Choroid plexus epithelial cell (primary cell): ENCODE measurements at regions not wholly inside any gene's neighbourhood (a gene's known extent, or its start where the extent isn't known, plus 50 kb on each side); places are given as distances from the start of the nearest gene placed in this dataset.
"Not testable (repeated sequence)": the region's sequence is repeated elsewhere in the genome, so short reads cannot be mapped to it uniquely, and the experiment has no call there.

ENCODE experiments used
- DNase-seq: peaks from one replicate; pipeline ENCODE4 v3.0.0-alpha.2; 2010; ENCODE audit warnings: low read depth
- H3K4me3 ChIP-seq: 2 replicates; pipeline ENCODE4 v1.5.1; 2011; ENCODE audit warnings: low read depth, mild to moderate bottlenecking, control low read depth, low read length, moderate library complexity
- TF ChIP-seq, protein P1 (sequence below): conservative IDR thresholded peaks from 2 replicates; pipeline ENCODE4 v1.5.1; 2011; ENCODE audit warnings: low read depth, mild to moderate bottlenecking, control low read depth, inconsistent platforms, low read length, moderate library complexity

DNA sequence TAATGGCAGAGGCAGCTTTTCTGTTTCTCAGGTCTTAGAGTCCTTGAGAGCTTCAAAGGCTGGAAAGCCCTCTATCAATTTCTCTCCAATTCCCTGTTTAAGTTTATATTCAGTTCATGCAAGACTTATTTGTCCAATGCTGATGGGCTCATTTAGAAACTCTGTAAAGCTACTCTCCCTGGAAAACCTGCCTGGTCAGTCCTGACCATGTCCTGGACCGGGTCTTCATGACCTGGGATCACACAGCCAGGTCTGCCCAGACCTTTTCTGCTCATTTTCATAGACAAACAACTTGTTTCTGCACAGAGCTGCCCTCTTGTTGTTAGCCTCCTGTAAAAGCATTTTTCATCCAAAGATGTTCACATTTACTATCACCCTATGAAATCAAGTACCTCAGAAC lies 85.4 kb upstream of the TBCA start:
- H3K4me3 ChIP-seq: no peak overlapping the region
- no peak for DNase-seq
- TF ChIP-seq, protein P1, sequence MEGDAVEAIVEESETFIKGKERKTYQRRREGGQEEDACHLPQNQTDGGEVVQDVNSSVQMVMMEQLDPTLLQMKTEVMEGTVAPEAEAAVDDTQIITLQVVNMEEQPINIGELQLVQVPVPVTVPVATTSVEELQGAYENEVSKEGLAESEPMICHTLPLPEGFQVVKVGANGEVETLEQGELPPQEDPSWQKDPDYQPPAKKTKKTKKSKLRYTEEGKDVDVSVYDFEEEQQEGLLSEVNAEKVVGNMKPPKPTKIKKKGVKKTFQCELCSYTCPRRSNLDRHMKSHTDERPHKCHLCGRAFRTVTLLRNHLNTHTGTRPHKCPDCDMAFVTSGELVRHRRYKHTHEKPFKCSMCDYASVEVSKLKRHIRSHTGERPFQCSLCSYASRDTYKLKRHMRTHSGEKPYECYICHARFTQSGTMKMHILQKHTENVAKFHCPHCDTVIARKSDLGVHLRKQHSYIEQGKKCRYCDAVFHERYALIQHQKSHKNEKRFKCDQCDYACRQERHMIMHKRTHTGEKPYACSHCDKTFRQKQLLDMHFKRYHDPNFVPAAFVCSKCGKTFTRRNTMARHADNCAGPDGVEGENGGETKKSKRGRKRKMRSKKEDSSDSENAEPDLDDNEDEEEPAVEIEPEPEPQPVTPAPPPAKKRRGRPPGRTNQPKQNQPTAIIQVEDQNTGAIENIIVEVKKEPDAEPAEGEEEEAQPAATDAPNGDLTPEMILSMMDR: no peak

DNA sequence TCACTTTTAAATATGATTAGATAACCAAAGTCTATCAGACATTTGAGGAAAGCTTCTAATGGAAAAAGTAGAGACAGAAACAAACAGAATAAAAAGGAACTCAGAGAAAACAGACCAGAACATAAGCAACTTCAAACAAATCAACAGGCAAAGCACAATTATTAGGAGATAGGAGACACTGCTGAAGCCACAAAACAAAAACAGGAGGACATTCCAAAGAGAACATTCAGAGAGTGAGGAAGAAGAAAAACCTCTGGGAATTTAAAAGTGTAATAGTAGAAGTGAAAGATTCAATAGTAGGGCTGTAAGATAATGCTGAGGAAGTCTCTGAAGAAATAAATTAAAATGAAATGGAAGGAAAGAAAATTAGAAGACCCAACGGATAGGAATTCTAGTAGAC lies 83.2 kb upstream of the TBCA start:
- no peak overlapping the region for H3K4me3 ChIP-seq
- TF ChIP-seq, protein P1: no peak
- DNase-seq: no peak

- not testable (repeated sequence) for DNase-seq, H3K4me3 ChIP-seq
These were observed 82.5 kb upstream of the TBCA start for GRCh38 chr5:77858678-77859077.

DNA sequence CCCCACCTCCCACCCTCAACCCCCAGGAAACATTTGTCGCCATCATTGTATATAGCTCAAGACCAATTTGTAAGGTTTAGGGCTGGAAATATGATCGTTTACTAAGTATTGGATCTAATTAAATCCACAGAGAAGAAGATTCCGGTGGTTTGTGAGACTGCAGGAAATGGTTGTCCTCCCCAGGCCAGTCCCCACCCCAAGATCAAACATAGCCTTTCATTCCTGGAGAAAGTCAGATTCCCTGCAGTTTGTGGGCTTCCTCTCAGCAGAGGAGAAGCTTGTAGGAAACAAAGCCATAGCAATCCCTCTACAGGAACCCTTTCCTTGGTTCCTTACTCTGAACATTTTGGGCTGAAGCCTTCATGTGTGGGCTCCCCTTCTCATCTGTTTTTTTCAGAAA lies 79.2 kb upstream of the TBCA start:
- H3K4me3 ChIP-seq: no peak overlapping the region
- TF ChIP-seq, protein P1: no peak
- DNase-seq: no peak

- no peak overlapping the region for H3K4me3 ChIP-seq
- TF ChIP-seq, protein P1: no peak
- DNase-seq: no peak
These were observed 77.3 kb upstream of the TBCA start for GRCh38 chr5:77853353-77853907.

GRCh38 chr5:77852514-77853352 lies 76.6 kb upstream of the TBCA start:
- H3K4me3 ChIP-seq: peak overlapping the region; percentile 71
- DNase-seq: peak; percentile 79
- TF ChIP-seq, protein P1: no peak

GRCh38 chr5:77852068-77852513 lies 76.0 kb upstream of the TBCA start:
- peak overlapping the region; percentile 71 for H3K4me3 ChIP-seq
- TF ChIP-seq, protein P1: no peak
- peak; percentile 5 for DNase-seq
